GM18520 (cell line): ENCODE measurements at regions not wholly inside any gene's neighbourhood (a gene's known extent, or its start where the extent isn't known, plus 50 kb on each side); places are given as distances from the start of the nearest gene placed in this dataset.
"Not testable (repeated sequence)": the region's sequence is repeated elsewhere in the genome, so short reads cannot be mapped to it uniquely, and the experiment has no call there.

ENCODE experiments used
- ATAC-seq: cut with Tn5 transposase; IDR thresholded peaks from one replicate; pipeline ENCODE4 v1.9.1; 2021; ENCODE audit not compliant: unreplicated experiment

DNA sequence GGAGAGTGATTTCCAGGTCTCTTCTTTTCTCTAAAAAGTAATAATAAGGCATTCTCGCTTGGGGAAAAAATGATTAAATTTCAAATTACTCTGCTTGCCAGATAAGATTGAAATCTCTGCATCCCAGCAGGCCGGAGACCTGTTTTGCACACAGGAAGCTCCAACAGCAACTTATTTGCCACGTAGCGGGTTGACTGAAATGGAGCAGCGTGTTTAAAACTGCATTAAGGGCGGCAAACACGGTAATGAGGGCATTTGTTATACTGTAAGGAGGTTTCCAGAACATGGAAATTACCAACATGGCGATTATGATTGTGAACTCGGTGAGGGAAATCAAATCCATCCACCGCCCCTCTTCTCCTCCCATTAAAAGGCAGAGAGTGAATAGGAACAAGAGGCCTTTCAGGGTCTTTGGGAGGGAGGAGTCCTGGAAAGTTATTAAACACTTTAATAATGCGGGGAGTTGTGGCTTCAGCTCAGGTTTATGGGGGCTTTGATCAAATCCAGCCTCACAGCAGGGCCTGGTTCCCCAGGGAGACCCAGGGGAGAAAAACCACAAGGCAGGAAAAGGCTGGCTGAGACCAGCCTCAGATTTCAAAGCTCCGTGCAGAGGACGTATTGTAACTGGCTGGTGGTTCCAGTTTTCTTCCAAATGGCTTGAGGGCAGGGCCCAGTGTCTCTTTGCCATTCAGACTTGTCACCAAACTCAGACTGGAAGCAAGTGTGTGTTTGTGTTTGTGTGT is 242.3 kb downstream of the TLE3 start:
- ATAC-seq = no peak

DNA sequence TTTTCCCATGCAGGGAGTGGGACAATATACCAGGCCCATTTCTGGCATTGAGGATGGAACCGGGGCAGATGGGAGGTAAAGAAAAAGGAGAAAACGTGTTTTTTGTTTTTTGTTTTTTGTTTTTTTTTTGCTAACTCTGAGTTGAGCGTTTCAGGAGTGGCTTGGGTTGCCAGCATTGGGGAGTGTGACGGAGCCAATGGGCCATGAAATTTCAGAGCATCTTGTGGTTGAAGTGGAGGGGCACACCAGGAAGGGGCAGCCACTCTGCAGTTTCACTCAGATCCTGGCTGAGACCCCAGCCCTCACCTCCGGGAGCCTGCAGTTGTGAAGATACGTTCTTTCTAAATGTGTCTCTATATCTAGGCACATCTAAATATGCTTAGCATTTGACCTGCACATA is 240.5 kb downstream of the TLE3 start:
- no peak for ATAC-seq

DNA sequence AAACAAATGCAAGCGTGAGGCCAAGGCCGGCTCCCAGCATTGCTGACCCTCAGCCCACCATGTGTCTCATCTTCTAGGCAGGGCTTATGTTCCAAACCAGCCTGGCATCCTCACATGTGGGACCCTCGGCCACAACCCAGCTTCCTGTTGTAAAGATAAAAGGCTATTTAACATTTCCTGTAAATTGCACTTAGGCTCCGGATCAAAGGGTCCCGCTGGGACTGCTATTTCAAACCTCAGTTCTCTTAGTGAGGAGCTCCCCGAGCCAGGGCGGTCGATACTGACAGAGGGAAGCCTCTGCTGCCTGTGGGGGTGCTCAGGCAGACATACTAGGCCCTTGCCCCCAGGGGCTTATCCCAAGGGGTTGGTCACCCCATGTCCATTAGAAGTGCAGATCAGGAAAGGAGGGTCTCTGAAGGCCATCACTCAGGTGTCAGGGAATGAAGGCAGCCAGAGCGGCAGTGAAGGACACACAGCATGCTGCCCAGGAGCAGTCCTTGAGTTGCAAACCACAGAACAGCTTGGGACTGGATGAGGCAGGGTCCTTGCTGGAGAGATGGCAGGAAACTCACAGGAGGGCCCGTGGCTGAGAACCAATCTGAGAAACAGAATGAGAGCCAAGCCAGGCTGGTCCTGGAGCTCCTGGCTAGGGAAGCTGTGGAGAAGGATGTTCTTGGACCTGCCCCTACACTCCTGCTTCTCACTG is 239.9 kb downstream of the TLE3 start:
- no peak for ATAC-seq

DNA sequence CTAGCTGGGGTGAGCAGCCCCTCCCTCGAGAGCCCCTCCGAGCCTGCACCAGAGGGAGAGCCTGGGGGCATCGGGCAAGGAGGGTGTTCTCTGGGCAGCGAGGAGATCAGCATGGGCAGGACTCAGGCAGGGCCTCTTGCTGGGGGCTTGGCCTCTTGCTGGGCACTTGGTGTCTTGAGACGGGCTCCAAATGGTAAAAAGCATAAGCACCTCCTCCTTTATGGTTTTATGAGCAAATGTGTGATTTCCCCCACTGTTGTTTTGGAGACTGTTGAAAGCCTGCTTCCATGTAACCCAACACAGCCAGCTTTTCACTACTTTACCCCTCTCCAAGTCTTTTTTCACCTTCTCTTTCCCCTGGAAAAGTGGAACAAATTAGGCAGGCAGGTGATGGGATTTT is 239.3 kb downstream of the TLE3 start:
- ATAC-seq = no peak

DNA sequence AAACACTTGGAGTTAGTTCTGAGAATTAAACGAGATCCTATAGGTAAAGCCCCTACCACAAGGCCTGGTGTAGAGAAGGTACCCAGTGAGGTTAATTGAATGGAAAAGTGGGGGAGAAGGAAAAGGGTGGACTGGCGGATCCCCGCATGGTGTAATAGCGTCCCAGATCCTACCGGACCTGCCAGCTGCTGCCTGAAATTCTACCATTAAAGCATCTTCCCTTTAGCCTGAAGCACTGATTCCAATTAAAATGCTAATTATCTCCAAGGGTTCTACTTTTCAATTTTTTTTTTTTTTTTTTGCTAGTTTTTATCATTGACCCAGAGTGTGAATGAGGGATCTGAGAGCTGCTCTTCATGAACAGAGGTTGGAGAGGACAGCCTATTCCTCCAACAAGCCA is 237.9 kb downstream of the TLE3 start:
- no peak for ATAC-seq

DNA sequence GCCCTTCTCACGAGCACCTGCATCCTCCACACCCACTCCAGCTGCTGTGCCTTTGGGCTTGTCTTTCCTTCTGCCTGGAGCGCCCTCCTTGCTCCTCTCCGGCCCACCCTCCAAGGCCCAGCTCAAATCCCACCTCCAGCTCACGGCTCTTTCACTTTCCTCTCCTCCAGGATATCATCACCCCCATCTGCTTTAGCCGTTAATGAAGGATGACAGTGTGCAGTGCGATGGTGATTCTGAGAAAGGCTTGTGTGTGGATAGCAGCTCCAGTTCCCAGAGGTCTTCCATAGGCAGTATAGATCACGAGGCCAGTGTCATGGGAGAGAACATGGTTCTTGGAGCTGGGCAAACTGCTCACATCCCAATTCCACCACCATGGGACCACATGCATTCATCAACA is 237.4 kb downstream of the TLE3 start:
- no peak for ATAC-seq

DNA sequence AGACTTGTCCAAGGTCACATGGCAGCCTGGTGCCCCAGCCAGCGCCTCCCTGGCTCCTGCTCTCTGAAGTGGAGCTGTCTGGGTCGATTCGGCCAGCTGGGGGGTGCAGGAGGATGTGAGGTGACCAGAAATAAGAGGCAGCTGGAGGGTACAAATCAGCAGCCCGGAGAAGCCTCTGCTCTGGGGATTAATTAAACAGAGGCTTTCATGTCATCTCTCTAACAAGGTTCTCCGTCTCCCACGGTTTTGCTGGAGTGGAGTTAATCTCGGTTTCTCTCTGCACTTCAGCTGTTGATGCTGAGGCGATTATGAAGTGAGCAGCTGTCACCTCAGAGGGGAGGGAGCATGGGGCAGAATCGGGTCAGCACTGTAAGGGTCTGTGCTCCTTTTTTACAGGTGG is 236.8 kb downstream of the TLE3 start:
- ATAC-seq = no peak

DNA sequence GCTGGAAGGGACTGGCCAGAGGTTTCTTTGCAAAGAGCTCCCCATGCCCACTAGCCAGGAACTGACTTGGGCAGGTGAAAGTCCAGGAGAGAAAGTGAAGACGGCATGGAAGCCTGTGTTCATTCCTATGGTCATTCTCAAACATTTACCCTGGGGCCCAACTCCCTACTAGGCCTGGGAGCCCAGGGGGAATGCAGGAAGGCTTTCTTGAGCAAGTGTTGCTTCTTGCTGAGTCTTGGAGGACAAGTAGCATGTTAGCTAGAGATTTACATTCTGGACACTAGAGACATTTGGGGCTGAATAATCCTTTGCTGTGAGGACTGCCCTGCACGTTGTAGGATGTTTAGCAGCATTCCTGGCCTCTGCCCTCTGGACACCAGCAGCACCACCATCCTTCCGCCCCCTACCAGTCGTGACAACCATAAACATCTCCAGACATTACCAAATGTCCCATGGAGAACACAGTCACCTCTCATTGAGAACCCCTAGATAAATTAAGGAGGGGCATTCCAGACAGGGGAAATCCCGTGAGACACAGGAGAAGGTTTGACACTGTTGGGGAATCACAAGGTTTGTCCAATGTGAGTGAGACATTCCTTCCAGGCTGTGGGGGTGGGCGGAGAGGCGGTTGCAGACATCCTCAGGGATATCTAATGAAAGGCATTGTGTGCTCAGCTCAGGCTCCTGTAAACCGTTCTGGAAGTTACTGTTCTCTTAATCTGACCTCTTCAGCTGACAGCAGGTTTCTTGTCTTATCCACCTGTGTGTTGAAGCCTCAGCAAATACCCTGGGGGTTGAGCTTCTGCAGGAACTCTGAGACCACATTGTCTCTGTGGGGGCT is 236.2 kb downstream of the TLE3 start:
- no peak for ATAC-seq

DNA sequence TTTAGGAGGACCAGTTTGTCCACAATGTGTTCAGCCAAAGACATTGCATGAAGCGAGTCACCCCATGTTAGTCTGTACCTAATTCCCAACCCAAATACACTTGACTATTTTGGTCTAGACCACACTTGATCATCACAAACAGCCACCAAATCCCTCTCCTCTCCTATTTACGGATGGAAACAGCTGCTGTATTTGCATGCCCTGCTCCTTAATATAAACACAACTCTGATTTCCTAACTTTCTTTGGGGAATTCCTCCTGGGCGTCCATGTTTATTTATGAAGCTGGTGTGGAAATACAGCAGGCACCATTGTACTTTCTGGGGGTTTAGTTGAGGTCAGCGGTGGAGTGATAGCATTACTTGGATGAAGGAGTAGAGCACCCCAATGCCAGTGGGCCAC is 235.2 kb downstream of the TLE3 start:
- no peak for ATAC-seq

DNA sequence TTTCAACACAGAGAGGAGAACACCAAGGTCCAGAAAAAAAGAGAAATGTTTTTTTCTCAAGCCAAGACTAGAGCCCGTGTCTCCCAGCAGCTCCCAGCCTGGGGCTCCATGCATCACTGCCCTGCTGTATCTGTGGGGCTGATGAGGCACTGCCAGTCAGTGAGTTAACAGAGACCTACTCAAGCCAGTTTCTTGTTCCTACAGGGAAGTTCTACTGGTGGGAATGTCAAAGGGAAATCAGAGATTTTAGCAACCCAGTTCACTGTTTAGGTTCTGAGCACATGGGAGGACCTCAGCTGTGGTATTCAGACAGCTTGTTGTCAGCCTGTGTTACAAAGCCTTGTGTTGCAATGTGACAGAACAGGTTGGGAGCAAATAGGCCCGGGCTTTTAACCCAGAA is 234.3 kb downstream of the TLE3 start:
- ATAC-seq = no peak

DNA sequence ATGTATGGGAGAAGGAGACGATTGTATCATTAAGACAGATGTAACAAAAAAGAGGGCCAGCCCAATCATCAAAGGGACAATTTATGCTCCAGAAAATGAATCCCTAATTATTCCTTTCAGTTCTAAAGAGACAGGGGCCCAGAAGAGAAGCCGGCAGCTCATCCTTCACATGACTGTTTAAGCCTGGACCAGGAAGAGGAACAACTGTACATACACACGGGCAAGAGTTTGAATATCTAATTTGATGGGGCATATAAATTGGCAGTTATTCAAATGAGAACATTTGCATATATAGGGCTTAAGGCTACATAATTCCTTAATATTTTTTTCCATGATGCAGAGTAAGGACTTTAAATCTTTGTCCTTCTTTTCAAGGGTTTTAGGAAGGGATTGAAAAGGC is 232.3 kb downstream of the TLE3 start:
- ATAC-seq = no peak

DNA sequence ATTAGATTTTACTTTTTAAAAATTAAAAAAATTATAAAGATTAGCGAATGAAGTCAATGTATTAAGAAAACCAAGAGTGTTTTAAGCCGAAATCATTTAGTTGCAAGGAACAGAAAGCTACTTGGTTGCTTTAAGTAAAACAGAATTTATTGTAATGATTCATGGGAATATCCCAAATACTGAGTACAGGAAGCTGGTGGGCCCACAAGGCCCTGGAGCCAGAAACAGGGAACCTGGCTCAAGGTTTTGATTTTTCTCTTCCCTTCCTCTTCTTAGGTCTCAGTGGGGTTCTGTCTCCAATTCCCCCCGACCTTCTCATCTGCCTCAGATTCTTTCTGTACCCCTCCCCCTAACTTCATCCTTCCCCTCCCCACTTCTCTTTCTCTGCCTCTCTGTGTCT is 229.0 kb downstream of the TLE3 start:
- ATAC-seq = no peak

DNA sequence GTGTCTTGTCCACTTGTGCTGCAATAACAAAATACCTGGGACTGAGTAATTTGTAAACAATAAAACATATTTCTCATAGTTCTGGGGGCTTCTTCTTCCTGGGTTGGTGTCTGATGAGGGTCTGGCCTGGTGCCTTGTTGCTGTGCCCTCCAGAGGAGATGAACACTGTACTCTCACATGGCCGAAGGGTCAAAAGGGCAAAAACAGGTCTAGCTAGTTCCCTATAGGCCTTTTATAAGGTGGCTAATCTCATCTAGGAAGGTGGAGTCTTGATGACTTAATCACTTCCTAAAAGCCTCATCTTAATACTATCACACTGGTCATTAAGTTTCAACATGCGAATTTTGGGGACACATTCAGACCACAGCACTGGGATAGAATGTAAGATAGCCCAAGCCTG is 228.4 kb downstream of the TLE3 start:
- ATAC-seq = no peak

DNA sequence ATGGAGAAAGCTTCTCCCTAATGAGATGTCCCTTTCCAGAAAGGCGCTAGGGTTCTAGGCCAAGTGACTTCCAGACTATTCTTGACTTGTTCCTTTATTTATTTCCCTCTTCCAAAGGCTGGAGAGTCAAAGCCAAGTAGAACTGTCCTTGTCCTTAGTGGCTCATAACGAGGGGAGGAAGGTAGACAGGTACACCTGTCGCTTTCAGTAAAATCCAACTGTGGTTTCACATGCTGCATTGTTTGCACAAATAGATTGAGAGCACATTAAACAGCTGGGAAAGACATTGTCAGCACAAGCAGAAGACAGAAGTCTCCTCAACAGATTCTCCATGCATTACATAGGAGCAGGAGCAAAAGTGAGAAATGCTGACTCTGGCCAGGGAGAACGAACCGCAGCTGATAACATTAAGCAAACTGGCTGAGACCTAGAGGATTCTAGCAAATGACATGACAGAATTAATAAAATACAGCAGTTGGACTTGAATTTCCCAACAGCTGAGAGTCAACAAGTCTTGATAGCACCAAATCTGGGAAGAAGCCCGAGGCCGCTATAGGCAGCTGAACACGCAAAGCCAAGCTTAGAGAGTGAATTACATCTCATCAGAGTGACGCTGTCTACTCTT is 227.7 kb downstream of the TLE3 start:
- no peak for ATAC-seq

DNA sequence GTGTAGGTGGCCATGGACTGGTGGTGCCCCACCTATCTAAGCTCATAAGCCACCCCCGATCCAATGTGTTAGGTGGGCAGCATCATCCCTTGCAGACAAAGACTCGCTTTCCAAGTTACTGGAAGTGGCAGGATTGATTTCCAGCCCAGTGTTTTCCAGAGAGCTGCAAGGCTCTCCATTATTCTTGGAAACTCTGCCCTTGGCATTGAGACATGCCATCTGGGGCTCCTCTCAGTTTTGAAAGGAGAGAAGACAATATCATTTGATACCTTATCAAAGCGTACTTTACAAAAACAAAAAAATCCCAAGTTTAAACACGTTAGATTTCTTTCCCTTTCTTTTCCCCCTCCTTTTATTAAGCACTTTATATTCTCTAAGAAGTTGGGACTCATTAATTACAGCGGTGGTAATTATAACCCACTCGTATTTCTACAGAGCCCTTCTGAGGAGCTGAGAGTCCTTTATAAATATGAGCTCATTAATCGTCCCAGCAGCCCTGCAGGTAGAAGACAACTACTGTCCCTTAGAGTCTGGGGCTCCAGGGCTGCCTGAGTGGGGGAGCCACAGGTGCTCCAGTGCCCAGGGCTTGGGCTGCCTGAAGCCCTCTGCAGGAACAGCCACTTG is 226.1 kb downstream of the TLE3 start:
- ATAC-seq = no peak

DNA sequence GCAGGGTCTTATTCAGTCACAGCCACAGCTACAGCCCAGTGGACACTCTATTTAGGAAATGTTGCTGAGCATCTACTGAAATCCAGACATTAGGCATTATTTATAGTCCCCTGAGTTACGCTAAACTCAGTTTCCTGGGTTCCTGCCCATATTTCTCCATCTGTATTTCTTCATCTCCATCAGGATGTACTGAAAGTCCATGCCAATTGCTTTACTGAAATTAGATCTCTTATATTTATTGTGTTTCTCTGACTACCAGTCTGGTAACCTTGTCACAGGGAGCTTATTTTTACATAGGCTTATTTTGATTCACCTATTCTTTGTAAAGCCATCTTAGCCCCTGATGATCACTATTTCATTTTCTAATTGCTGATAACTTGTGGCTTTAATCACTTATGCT is 223.9 kb downstream of the TLE3 start:
- ATAC-seq = no peak

DNA sequence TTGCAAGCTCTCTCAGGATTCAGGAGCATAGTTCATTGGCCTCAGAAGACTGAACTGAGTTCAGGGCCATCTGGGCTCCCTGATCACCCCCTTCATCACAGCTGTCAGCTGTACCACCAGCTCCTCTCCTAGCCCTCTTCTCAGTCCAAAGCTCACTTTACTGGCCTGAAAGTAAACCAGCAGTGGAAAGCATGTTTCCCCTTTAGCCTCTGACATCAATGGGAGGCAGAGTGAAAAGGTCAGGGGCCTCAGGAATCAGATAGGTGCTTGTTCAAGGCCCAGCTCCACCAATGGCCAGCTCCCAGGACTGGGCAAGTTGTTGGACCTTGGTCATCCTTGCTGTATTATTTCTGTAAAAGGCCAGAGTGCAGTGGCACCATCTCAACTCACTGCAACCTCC is 223.4 kb downstream of the TLE3 start:
- no peak for ATAC-seq

DNA sequence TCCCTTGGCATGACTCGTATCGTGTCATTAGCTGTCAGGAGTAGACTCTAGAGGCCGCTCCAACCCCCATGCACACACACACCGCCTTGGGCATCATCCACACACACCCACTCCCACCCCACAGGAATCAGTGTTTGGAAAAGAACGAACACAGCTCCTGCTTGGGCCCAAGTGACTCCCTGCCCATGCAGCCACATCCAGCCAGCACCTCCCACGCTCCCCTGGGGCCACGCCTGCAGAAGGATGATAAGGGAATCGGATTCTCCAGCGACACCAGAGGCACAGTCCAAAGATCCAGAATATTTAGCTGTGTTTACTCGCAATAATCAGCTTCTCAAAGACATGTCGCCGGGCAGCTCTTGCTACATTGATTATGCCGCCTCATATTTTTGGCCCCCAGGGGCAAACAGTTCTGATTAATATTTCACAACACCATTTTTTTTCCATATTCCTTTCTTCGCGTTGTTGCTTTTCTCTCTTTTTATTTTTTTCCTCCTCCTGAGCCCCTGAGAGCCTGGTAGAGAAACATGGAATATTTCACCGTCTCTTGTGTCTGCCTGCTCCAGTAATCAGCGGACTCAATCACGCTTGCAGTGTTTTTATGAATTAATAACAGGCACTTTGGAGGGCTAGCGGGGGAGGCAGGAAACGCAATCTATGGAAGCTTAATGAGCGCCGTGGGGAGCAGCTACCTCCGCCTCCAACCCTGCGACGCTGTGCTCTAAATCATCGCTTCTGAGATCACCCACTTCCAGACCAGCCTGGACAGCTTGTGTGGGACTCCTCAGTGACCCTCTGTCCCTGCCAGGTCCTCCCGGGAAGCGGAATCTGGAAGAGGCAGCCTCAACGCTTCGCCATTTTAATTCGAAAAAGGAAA is 221.4 kb downstream of the TLE3 start:
- no peak for ATAC-seq

DNA sequence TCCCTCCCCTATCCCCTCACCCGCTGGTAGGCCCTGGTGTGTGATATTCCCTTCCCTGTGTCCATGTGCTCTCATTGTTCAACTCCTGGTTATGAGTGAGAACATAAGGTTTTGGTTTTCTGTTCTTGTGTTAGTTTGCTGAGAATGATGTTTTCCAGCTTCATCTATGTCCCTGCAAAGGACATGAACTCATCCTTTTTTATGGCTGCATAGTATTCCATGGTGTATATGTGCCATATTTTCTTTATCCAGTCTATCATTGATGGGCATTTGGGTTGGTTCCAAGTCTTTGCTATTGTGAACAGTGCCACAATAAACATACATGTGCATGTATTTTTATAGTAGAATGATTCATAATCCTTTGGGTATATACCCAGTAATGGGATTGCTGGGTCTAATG is 217.8 kb downstream of the TLE3 start:
- not testable (repeated sequence) for ATAC-seq
